ENCODE measurements at regions not wholly inside any gene's neighbourhood (a gene's known extent, or its start where the extent isn't known, plus 50 kb on each side); places are given as distances from the start of the nearest gene placed in this dataset.

- H3K36me3 ChIP-seq, result no peaks in the 10 kb centered on the region
- H3K27ac ChIP-seq, result no peak overlapping the region
- H3K4me3 ChIP-seq, result no peak overlapping the region
- DNase-seq, result no peak
- H3K27me3 ChIP-seq, result no peaks in the 10 kb centered on the region
- TF ChIP-seq EP300 (IDR thresholded peaks at IDR 0.05) (no peak), POLR2A (IDR thresholded peaks at IDR 0.05) (no peak), CTCF (IDR thresholded peaks at IDR 0.05) (no peak)
- intact Hi-C loops (cut with DNase I), result no loop called here
- H3K4me1 ChIP-seq (ENCODE audit: insufficient read depth), result no peaks in the 10 kb centered on the region
- no peaks in the 10 kb centered on the region for H3K9me3 ChIP-seq
Observed at GRCh38 chr7:9698375-9698774, 1265.0 kb downstream of the NXPH1 start.

GRCh38 chr7:9709216-9709615 lies 1264.5 kb upstream of the PHF14 start:
- no peaks in the 10 kb centered on the region for H3K27me3 ChIP-seq
- no peak for DNase-seq
- no peaks in the 10 kb centered on the region for H3K4me1 ChIP-seq (ENCODE audit: insufficient read depth)
- H3K27ac ChIP-seq, result no peak overlapping the region
- H3K9me3 ChIP-seq, result no peaks in the 10 kb centered on the region
- WGBS, 3 donors, result 65 to 84% (median 82%) methylated on average over 1 of the region's 1 CpG
- H3K4me3 ChIP-seq, result no peak overlapping the region
- TF ChIP-seq EP300 (IDR thresholded peaks at IDR 0.05), result no peak
- TF ChIP-seq POLR2A (IDR thresholded peaks at IDR 0.05), result no peak
- TF ChIP-seq CTCF (IDR thresholded peaks at IDR 0.05), result no peak
- no peaks in the 10 kb centered on the region for H3K36me3 ChIP-seq
- intact Hi-C loops (cut with DNase I), result no loop called here

- WGBS, 3 donors, result 74 to 80% (median 78%) methylated on average over 3 of the region's 3 CpGs
- no peak overlapping the region for H3K4me3 ChIP-seq
- H3K36me3 ChIP-seq, result no peaks in the 10 kb centered on the region
- no peaks in the 10 kb centered on the region for H3K9me3 ChIP-seq
- no peak for TF ChIP-seq POLR2A (IDR thresholded peaks at IDR 0.05)
- no peak for TF ChIP-seq EP300 (IDR thresholded peaks at IDR 0.05)
- no peak for TF ChIP-seq CTCF (IDR thresholded peaks at IDR 0.05)
- H3K27me3 ChIP-seq, result no peaks in the 10 kb centered on the region
- H3K27ac ChIP-seq, result no peak overlapping the region
- intact Hi-C loops (cut with DNase I), result no loop called here
- DNase-seq, result no peak
- no peaks in the 10 kb centered on the region for H3K4me1 ChIP-seq (ENCODE audit: insufficient read depth)
Observed at GRCh38 chr7:9711259-9711918, 1262.3 kb upstream of the PHF14 start.

GRCh38 chr7:9718071-9718661 lies 1255.5 kb upstream of the PHF14 start:
- no peak overlapping the region for H3K4me3 ChIP-seq
- TF ChIP-seq EP300 (IDR thresholded peaks at IDR 0.05) (no peak), POLR2A (IDR thresholded peaks at IDR 0.05) (no peak), CTCF (IDR thresholded peaks at IDR 0.05) (no peak)
- H3K9me3 ChIP-seq, result no peaks in the 10 kb centered on the region
- H3K27me3 ChIP-seq, result no peaks in the 10 kb centered on the region
- intact Hi-C loops (cut with DNase I), result no loop called here
- no peaks in the 10 kb centered on the region for H3K36me3 ChIP-seq
- H3K27ac ChIP-seq, result no peak overlapping the region
- no peaks in the 10 kb centered on the region for H3K4me1 ChIP-seq (ENCODE audit: insufficient read depth)
- DNase-seq, result no peak
